ENCODE measurements at regions not wholly inside any gene's neighbourhood (a gene's known extent, or its start where the extent isn't known, plus 50 kb on each side); places are given as distances from the start of the nearest gene placed in this dataset.

DNA sequence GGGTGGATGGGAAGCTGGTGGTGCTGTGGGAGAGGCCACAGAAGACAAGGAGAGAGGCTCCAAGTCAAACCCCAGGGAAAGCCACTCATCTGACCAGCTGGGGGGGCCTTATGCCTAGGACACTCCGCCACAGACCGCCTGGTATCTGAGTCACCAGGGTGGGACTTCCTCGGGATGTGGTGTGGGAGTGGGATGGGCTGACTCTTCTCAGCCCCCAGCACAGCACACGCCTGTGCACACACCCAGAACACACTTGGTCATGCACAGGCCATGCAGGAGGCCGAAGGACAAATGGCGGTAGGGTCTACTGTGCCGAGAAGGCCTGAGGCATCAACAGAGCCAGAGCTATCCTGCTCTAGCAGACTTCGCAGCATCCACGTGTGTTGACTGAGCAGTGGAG, 136.4 kb downstream of the INHBB start:
- H3K9ac ChIP-seq (ENCODE audit: low read depth, low read length), result no peak overlapping the region
- H3K4me3 ChIP-seq (ENCODE audit: low read depth in 1 of 2, low read length in 2 of 2), result no peak overlapping the region
- no peak for ATAC-seq (ENCODE audit: insufficient read depth, low read depth)

DNA sequence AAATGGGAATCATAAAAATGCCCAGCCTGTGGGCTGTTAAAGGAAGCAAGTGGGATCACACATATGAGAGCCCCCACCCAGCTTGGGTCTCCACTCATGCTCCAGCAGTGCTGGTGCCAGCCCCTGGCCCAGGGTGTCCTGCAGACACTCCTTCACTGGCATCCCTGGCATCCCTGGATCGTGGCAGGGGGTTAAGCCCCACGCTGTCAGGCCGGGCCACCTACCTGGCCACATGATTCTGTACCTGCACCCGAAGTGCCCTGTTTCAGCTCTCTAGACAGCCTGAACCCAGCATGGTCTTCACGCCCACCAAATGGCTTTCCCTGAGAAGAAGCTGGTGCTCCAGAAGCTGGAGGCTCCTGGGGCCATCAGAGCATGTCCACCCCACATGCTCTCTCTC, 137.4 kb downstream of the INHBB start:
- ATAC-seq (ENCODE audit: insufficient read depth, low read depth), result no peak
- H3K27ac ChIP-seq (ENCODE audit: low read length), result no peak overlapping the region
- no peak for TF ChIP-seq EZH2 (IDR thresholded peaks at IDR 0.05; ENCODE audit: borderline replicate concordance, low read depth, low read length, severe bottlenecking)

More for the DNA sequence above, 136.4 kb downstream of the INHBB start:
- H3K27ac ChIP-seq (ENCODE audit: low read length), result no peak overlapping the region
- no peaks in the 10 kb centered on the region for H4K20me1 ChIP-seq (ENCODE audit: insufficient read depth, low read length)
- H3K9me3 ChIP-seq (ENCODE audit: insufficient read depth, low read length, severe bottlenecking), result no peaks in the 10 kb centered on the region
- H3K36me3 ChIP-seq (ENCODE audit: insufficient read depth, low read length), result no peaks in the 10 kb centered on the region
- no peaks in the 10 kb centered on the region for H3K79me2 ChIP-seq (ENCODE audit: insufficient read depth, low read length)
- no peaks in the 10 kb centered on the region for H3K27me3 ChIP-seq (ENCODE audit: insufficient read depth, low read length, poor library complexity)
- no peaks in the 10 kb centered on the region for H3K4me1 ChIP-seq (ENCODE audit: insufficient read depth, low read length)
- H3K4me2 ChIP-seq (ENCODE audit: insufficient read depth, low read length), result no peak overlapping the region
- no peak overlapping the region for H2AFZ ChIP-seq (ENCODE audit: low read depth, low read length)
- DNase-seq, result no peak
- TF ChIP-seq, protein P1, sequence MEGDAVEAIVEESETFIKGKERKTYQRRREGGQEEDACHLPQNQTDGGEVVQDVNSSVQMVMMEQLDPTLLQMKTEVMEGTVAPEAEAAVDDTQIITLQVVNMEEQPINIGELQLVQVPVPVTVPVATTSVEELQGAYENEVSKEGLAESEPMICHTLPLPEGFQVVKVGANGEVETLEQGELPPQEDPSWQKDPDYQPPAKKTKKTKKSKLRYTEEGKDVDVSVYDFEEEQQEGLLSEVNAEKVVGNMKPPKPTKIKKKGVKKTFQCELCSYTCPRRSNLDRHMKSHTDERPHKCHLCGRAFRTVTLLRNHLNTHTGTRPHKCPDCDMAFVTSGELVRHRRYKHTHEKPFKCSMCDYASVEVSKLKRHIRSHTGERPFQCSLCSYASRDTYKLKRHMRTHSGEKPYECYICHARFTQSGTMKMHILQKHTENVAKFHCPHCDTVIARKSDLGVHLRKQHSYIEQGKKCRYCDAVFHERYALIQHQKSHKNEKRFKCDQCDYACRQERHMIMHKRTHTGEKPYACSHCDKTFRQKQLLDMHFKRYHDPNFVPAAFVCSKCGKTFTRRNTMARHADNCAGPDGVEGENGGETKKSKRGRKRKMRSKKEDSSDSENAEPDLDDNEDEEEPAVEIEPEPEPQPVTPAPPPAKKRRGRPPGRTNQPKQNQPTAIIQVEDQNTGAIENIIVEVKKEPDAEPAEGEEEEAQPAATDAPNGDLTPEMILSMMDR (IDR thresholded peaks at IDR 0.05; ENCODE audit: borderline replicate concordance, extremely low read depth, low read length, poor library complexity, severe bottlenecking), result no peak
- no peak for TF ChIP-seq EZH2 (IDR thresholded peaks at IDR 0.05; ENCODE audit: borderline replicate concordance, low read depth, low read length, severe bottlenecking)

DNA sequence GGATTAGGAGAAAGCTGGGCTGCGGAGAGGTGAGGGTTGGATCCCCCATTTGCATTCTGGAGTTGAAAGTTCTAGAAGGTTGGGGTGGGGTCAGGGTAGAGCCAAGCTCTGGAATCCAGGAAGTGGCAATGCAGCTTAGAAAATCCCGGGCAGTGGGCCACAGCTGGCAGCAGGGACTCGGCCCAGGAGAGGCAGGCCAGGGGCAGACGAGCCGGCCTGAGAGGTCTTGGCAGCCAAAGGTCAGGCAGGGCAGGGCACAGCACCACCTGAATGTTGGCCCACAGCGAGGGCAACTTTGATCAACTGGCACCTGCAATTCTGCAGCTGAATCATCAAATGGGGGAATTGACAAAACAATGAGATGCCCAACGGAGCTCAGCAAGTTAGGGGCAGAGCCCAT, 139.2 kb downstream of the INHBB start:
- Histone ChIP-seq H3K79me2 (ENCODE audit: insufficient read depth, low read length) (no peaks in the 10 kb centered on the region), H3K27ac (ENCODE audit: low read length) (no peak overlapping the region), H2AFZ (ENCODE audit: low read depth, low read length) (no peak overlapping the region), H3K9ac (ENCODE audit: low read depth, low read length) (no peak overlapping the region), H3K4me1 (ENCODE audit: insufficient read depth, low read length) (no peaks in the 10 kb centered on the region), H3K36me3 (ENCODE audit: insufficient read depth, low read length) (no peaks in the 10 kb centered on the region), H3K27me3 (ENCODE audit: insufficient read depth, low read length, poor library complexity) (no peaks in the 10 kb centered on the region), H4K20me1 (ENCODE audit: insufficient read depth, low read length) (no peaks in the 10 kb centered on the region), H3K4me2 (ENCODE audit: insufficient read depth, low read length) (no peak overlapping the region), H3K4me3 (ENCODE audit: low read depth in 1 of 2, low read length in 2 of 2) (no peak overlapping the region), H3K9me3 (ENCODE audit: insufficient read depth, low read length, severe bottlenecking) (no peaks in the 10 kb centered on the region)
- DNase-seq (no peak), ATAC-seq (ENCODE audit: insufficient read depth, low read depth) (no peak)
- TF ChIP-seq, protein P1 (IDR thresholded peaks at IDR 0.05; ENCODE audit: borderline replicate concordance, extremely low read depth, low read length, poor library complexity, severe bottlenecking), result no peak
- no peak for TF ChIP-seq EZH2 (IDR thresholded peaks at IDR 0.05; ENCODE audit: borderline replicate concordance, low read depth, low read length, severe bottlenecking)

More for the DNA sequence above, 137.4 kb downstream of the INHBB start:
- Histone ChIP-seq H3K79me2 (ENCODE audit: insufficient read depth, low read length) (no peaks in the 10 kb centered on the region), H2AFZ (ENCODE audit: low read depth, low read length) (no peak overlapping the region), H3K9me3 (ENCODE audit: insufficient read depth, low read length, severe bottlenecking) (no peaks in the 10 kb centered on the region), H3K27me3 (ENCODE audit: insufficient read depth, low read length, poor library complexity) (no peaks in the 10 kb centered on the region), H4K20me1 (ENCODE audit: insufficient read depth, low read length) (no peaks in the 10 kb centered on the region), H3K4me3 (ENCODE audit: low read depth in 1 of 2, low read length in 2 of 2) (no peak overlapping the region), H3K9ac (ENCODE audit: low read depth, low read length) (no peak overlapping the region), H3K4me1 (ENCODE audit: insufficient read depth, low read length) (no peaks in the 10 kb centered on the region), H3K4me2 (ENCODE audit: insufficient read depth, low read length) (no peak overlapping the region), H3K36me3 (ENCODE audit: insufficient read depth, low read length) (no peaks in the 10 kb centered on the region)
- no peak for DNase-seq

DNA sequence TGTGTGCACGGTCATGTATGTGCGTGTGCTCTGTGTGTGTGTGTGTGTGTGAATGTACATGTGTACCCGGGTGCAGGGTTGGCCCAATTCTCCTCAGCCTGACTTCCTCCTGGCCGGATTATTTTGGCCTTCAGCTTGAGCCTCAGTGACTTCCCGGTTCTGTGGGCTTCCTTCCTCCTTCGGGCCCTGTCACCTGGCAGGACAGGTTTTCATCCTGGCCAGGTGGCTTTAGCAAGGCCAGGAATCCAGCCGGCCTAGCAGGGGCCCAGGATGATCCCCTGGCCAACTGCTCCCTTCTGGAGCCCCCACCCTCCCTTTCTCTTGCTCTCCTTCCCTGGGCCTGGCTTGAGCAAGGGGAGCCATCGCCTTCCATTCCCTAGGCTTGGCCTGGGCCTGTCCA, 140.5 kb downstream of the INHBB start:
- H3K4me3 ChIP-seq (ENCODE audit: low read depth in 1 of 2, low read length in 2 of 2), result no peak overlapping the region
- no peaks in the 10 kb centered on the region for H3K27me3 ChIP-seq (ENCODE audit: insufficient read depth, low read length, poor library complexity)
- DNase-seq (no peak), ATAC-seq (ENCODE audit: insufficient read depth, low read depth) (no peak)
- H3K4me2 ChIP-seq (ENCODE audit: insufficient read depth, low read length), result no peak overlapping the region
- no peak overlapping the region for H2AFZ ChIP-seq (ENCODE audit: low read depth, low read length)
- no peaks in the 10 kb centered on the region for H4K20me1 ChIP-seq (ENCODE audit: insufficient read depth, low read length)
- TF ChIP-seq, protein P1 (IDR thresholded peaks at IDR 0.05; ENCODE audit: borderline replicate concordance, extremely low read depth, low read length, poor library complexity, severe bottlenecking), result no peak
- TF ChIP-seq EZH2 (IDR thresholded peaks at IDR 0.05; ENCODE audit: borderline replicate concordance, low read depth, low read length, severe bottlenecking), result no peak
- H3K4me1 ChIP-seq (ENCODE audit: insufficient read depth, low read length), result no peaks in the 10 kb centered on the region
- H3K27ac ChIP-seq (ENCODE audit: low read length), result no peak overlapping the region
- no peak overlapping the region for H3K9ac ChIP-seq (ENCODE audit: low read depth, low read length)
- no peaks in the 10 kb centered on the region for H3K36me3 ChIP-seq (ENCODE audit: insufficient read depth, low read length)
- H3K9me3 ChIP-seq (ENCODE audit: insufficient read depth, low read length, severe bottlenecking), result no peaks in the 10 kb centered on the region
- H3K79me2 ChIP-seq (ENCODE audit: insufficient read depth, low read length), result no peaks in the 10 kb centered on the region
